Ishikawa (cell line): ENCODE measurements at regions not wholly inside any gene's neighbourhood (a gene's known extent, or its start where the extent isn't known, plus 50 kb on each side); places are given as distances from the start of the nearest gene placed in this dataset.

ENCODE experiments used
- CEBPB ChIP-seq: IDR thresholded peaks from 2 replicates; pipeline ENCODE4 v1.6.1; 2012
- EGR1 ChIP-seq: IDR thresholded peaks from 2 replicates; pipeline ENCODE4 v1.6.1; 2012
- EP300 ChIP-seq: IDR thresholded peaks from 2 replicates; pipeline ENCODE4 v1.6.1; 2012; ENCODE audit warnings: borderline replicate concordance
- FOXM1 ChIP-seq: IDR thresholded peaks from 2 replicates; pipeline ENCODE4 v1.6.1; 2012; ENCODE audit warnings: low read depth, borderline replicate concordance
- NFIC ChIP-seq: IDR thresholded peaks from 2 replicates; pipeline ENCODE4 v1.6.1; 2012
- RAD21 ChIP-seq: IDR thresholded peaks from 2 replicates; pipeline ENCODE4 v1.6.1; 2012; ENCODE audit warnings: low read depth
- TAF1 ChIP-seq: IDR thresholded peaks from 2 replicates; pipeline ENCODE4 v1.6.1; 2012; ENCODE audit warnings: low read depth, mild to moderate bottlenecking
- TCF12 ChIP-seq: IDR thresholded peaks from 2 replicates; pipeline ENCODE4 v1.6.1; 2012; ENCODE audit warnings: low read depth
- YY1 ChIP-seq: IDR thresholded peaks from 2 replicates; pipeline ENCODE4 v1.6.1; 2012; ENCODE audit warnings: low read depth
- ZBTB7A ChIP-seq: IDR thresholded peaks from 2 replicates; pipeline ENCODE4 v1.6.1; 2012; ENCODE audit warnings: low read depth
- TF ChIP-seq, protein P1 (sequence below): IDR thresholded peaks from 2 replicates; pipeline ENCODE4 v1.6.1; 2012
- TF ChIP-seq, protein P2 (sequence below): IDR thresholded peaks from 2 replicates; pipeline ENCODE4 v1.6.1; 2012; ENCODE audit warnings: low read depth, mild to moderate bottlenecking
- TF ChIP-seq, protein P3 (sequence below): IDR thresholded peaks from 2 replicates; pipeline ENCODE4 v1.6.1; 2012

DNA sequence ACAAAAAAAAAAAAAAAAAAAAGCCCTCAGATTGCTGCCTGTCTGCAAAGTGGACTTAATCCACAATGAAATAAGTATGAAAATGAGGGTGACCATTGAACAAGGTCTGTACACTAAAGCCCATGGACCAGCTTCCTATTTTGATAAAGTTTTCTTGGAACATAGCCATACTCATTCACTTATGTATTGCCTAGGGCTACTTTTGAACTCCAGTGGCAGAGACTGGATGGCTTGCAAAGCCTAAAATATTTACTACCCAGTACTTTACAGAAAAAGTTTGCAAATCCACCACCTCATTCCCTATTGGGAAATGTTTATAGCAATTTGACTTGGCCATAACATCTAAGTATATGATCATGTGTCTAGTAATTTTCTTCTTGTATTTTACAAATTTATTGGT, 481.7 kb downstream of the NAF1 start:
- no peak for TF ChIP-seq EGR1
- TF ChIP-seq, protein P1, sequence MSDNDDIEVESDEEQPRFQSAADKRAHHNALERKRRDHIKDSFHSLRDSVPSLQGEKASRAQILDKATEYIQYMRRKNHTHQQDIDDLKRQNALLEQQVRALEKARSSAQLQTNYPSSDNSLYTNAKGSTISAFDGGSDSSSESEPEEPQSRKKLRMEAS, result no peak
- TF ChIP-seq, protein P2, sequence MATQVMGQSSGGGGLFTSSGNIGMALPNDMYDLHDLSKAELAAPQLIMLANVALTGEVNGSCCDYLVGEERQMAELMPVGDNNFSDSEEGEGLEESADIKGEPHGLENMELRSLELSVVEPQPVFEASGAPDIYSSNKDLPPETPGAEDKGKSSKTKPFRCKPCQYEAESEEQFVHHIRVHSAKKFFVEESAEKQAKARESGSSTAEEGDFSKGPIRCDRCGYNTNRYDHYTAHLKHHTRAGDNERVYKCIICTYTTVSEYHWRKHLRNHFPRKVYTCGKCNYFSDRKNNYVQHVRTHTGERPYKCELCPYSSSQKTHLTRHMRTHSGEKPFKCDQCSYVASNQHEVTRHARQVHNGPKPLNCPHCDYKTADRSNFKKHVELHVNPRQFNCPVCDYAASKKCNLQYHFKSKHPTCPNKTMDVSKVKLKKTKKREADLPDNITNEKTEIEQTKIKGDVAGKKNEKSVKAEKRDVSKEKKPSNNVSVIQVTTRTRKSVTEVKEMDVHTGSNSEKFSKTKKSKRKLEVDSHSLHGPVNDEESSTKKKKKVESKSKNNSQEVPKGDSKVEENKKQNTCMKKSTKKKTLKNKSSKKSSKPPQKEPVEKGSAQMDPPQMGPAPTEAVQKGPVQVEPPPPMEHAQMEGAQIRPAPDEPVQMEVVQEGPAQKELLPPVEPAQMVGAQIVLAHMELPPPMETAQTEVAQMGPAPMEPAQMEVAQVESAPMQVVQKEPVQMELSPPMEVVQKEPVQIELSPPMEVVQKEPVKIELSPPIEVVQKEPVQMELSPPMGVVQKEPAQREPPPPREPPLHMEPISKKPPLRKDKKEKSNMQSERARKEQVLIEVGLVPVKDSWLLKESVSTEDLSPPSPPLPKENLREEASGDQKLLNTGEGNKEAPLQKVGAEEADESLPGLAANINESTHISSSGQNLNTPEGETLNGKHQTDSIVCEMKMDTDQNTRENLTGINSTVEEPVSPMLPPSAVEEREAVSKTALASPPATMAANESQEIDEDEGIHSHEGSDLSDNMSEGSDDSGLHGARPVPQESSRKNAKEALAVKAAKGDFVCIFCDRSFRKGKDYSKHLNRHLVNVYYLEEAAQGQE, result no peak
- no peak for TF ChIP-seq RAD21
- no peak for TF ChIP-seq CEBPB
- TF ChIP-seq TAF1, result no peak
- TF ChIP-seq NFIC, result no peak
- no peak for TF ChIP-seq EP300
- TF ChIP-seq FOXM1, result no peak
- TF ChIP-seq YY1, result no peak
- no peak for TF ChIP-seq ZBTB7A
- no peak for TF ChIP-seq TCF12
- TF ChIP-seq, protein P3, sequence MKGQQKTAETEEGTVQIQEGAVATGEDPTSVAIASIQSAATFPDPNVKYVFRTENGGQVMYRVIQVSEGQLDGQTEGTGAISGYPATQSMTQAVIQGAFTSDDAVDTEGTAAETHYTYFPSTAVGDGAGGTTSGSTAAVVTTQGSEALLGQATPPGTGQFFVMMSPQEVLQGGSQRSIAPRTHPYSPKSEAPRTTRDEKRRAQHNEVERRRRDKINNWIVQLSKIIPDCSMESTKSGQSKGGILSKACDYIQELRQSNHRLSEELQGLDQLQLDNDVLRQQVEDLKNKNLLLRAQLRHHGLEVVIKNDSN, result no peak
